ENCODE measurements at regions not wholly inside any gene's neighbourhood (a gene's known extent, or its start where the extent isn't known, plus 50 kb on each side); places are given as distances from the start of the nearest gene placed in this dataset.

DNA sequence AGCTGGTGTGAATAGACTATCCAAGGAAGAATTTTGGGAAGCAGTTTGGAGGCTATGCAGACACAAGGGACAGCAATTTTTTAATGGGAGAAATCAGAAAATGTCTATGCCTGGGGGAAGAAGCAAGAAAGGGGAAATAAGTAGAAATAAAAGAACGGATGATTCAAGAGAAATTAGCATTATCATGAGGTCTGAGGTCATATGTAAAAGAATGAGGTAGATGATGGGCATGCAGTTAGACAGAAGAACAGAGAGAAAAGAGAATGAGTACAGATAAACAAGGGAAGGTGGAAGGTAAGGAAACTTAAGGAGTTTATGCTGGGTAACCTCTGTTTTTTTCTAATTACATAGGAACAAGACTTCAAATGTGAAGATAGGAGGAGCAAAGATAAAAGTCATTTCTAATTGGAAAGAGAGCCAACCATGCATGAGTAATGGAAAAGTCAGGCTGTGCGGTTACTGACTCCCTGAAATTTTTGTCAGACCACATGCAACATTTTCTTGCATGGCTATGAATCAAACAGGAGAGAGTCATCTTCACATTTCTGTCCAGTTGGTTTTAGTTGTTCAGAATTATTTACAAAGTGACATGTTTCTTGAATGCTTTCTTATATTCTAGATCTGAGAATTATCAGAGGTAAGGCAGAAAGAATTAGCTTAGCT, 101.0 kb upstream of the PIK3R1 start:
- BruUV-seq (replicated peaks): no TSS peak
- no peaks in the 10 kb centered on the region for H4K20me1 ChIP-seq (ENCODE audit: control insufficient read depth, insufficient read depth)
- ChIA-PET POLR2A (no interaction called here), SMC1A (ENCODE audit: uncharacterized antibody, unreplicated experiment) (no interaction called here), RAD21 (ENCODE audit: unreplicated experiment) (no interaction called here), CTCF (no interaction called here)
- 33% methylated on average over 2 of the region's 2 CpGs for WGBS (ENCODE audit: insufficient coverage, insufficient replicate concordance, low lambda C conversion rate, missing lambda C conversion rate)
- H3K27ac ChIP-seq (ENCODE audit: control insufficient read depth, insufficient read depth): no peak overlapping the region
- H3K36me3 ChIP-seq (ENCODE audit: control insufficient read depth in 2 of 2, insufficient read depth in 2 of 2, low read length in 1 of 2): no peaks in the 10 kb centered on the region
- DNase-seq (ENCODE audit: low read depth, low spot score): no peak
- in situ Hi-C loops (cut with MboI): no loop called here
- H3K9me3 ChIP-seq (replicated peaks; ENCODE audit: control insufficient read depth, insufficient read depth, low read length): no peaks in the 10 kb centered on the region
- TF ChIP-seq NR2C2 (IDR thresholded peaks at IDR 0.05; ENCODE audit: borderline replicate concordance, control insufficient read depth, insufficient read length, low read depth): no peak
- TF ChIP-seq HDAC6 (IDR thresholded peaks at IDR 0.05; ENCODE audit: unreplicated experiment): no peak
- TF ChIP-seq, protein P1, sequence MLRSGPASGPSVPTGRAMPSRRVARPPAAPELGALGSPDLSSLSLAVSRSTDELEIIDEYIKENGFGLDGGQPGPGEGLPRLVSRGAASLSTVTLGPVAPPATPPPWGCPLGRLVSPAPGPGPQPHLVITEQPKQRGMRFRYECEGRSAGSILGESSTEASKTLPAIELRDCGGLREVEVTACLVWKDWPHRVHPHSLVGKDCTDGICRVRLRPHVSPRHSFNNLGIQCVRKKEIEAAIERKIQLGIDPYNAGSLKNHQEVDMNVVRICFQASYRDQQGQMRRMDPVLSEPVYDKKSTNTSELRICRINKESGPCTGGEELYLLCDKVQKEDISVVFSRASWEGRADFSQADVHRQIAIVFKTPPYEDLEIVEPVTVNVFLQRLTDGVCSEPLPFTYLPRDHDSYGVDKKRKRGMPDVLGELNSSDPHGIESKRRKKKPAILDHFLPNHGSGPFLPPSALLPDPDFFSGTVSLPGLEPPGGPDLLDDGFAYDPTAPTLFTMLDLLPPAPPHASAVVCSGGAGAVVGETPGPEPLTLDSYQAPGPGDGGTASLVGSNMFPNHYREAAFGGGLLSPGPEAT (IDR thresholded peaks at IDR 0.05; ENCODE audit: low read depth): no peak
- TF ChIP-seq MYB (IDR thresholded peaks at IDR 0.05; ENCODE audit: borderline replicate concordance, low read depth, low read length): no peak
- no peak for TF ChIP-seq BRCA1 (IDR thresholded peaks at IDR 0.05; ENCODE audit: low read depth, low read length)
- no peak for TF ChIP-seq SUZ12 (IDR thresholded peaks at IDR 0.05; ENCODE audit: unreplicated experiment)
- FAIRE-seq: no peak
- H3K4me2 ChIP-seq (ENCODE audit: control insufficient read depth, insufficient read depth): no peak overlapping the region
- H3K9ac ChIP-seq (ENCODE audit: control insufficient read depth, insufficient read depth, low read length): no peak overlapping the region
- no peaks in the 10 kb centered on the region for H3K79me2 ChIP-seq (ENCODE audit: control insufficient read depth, insufficient read depth, low read length)
- intact Hi-C loops (cut with micrococcal nuclease; ENCODE audit: unreplicated experiment): no loop called here
- H3K4me3 ChIP-seq: no peak overlapping the region
- no peaks in the 10 kb centered on the region; the same call in 1 of the 2 replicates for H3K4me1 ChIP-seq (ENCODE audit: control insufficient read depth, insufficient read depth, low read length)
- H3K27me3 ChIP-seq (replicated peaks in 1 of 2; ENCODE audit: control insufficient read depth in 2 of 2, insufficient read depth in 2 of 2, low read length in 1 of 2): no peaks in the 10 kb centered on the region
- ATAC-seq: no peak
- no peak overlapping the region for H2AFZ ChIP-seq (ENCODE audit: control insufficient read depth, low read depth, low read length)
